ENCODE measurements at regions not wholly inside any gene's neighbourhood (a gene's known extent, or its start where the extent isn't known, plus 50 kb on each side); places are given as distances from the start of the nearest gene placed in this dataset.

DNA sequence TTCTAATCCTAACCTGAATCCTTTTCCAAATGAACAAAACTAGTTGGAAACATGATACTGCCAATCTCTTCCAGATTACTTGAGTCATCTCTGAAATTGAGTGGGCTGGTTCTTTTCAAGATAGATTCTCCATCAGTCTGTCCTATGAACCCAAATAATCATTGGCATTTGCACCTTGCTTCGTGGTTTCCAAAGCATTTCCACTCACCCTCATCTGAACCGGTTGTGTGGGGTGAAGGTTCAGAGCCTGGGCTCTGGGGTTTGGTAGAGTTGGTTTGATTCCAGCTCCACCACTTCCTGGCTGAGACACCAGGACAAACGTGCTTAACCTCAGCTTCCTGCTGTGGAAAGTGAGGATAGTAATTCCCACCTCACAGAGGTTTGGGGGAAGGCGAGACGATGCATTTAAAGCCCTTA lies 206.4 kb upstream of the E2F8 start:
- ATAC-seq (ENCODE audit: insufficient read depth, low FRiP score) = no peak
- H3K27ac ChIP-seq (ENCODE audit: low read depth in 1 of 2, low read length in 1 of 2) = no peak overlapping the region
- H3K9ac ChIP-seq (ENCODE audit: insufficient read depth in 1 of 2, low read length in 2 of 2) = no peak overlapping the region
- peaks cover 0 to 25% (median 21%) of the 10 kb centered on the region in 3 donors for H3K27me3 ChIP-seq (ENCODE audit: control insufficient read depth in 3 of 3, insufficient read depth in 3 of 3, low read length in 2 of 3)
- H3K4me3 ChIP-seq = no peak overlapping the region
- no peaks in the 10 kb centered on the region for H3K36me3 ChIP-seq (ENCODE audit: control insufficient read depth in 4 of 4, insufficient read depth in 4 of 4, low read length in 4 of 4)
- TF ChIP-seq CTCF (IDR thresholded peaks at IDR 0.05; ENCODE audit: control extremely low read depth, extremely low read depth) = no peak
- DNase-seq = no peak
- no peaks in the 10 kb centered on the region for H3K9me3 ChIP-seq (ENCODE audit: control insufficient read depth in 4 of 4, insufficient read depth in 3 of 4, low read length in 3 of 4)
- peaks cover 0 to 23% (median 6%) of the 10 kb centered on the region in 5 donors for H3K4me1 ChIP-seq (ENCODE audit: control insufficient read depth in 5 of 5, insufficient read depth in 5 of 5, low read length in 5 of 5)
- WGBS, 2 donors = 20 to 46% methylated on average over 5 of the region's 5 CpGs

DNA sequence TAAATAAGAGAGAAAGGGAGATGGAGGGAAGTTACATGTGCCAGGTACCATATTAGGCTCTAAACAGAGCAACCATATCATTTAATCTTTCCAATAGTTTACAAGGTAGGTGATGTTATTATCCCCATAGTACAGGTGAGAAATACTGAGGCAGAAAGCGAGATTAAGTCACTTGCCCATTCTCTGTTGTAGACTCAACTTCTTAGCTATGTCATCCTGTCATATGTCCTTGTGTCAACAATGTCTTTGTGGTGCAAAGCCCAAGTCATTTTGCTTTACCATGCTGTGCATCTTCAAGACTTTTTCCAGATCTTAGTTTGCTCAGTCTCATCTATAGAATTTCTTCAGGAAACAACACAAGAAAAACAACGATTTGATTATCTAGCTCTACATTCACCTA lies 205.0 kb upstream of the E2F8 start:
- no peak overlapping the region for H3K4me3 ChIP-seq
- no peak overlapping the region for H3K27ac ChIP-seq (ENCODE audit: low read depth in 1 of 2, low read length in 1 of 2)
- DNase-seq (no peak), ATAC-seq (ENCODE audit: insufficient read depth, low FRiP score) (no peak)
- TF ChIP-seq CTCF (IDR thresholded peaks at IDR 0.05; ENCODE audit: control extremely low read depth, extremely low read depth) = no peak
- H3K36me3 ChIP-seq (ENCODE audit: control insufficient read depth in 4 of 4, insufficient read depth in 4 of 4, low read length in 4 of 4) = no peaks in the 10 kb centered on the region
- peaks cover 5 to 36% (median 10%) of the 10 kb centered on the region in 5 donors for H3K4me1 ChIP-seq (ENCODE audit: control insufficient read depth in 5 of 5, insufficient read depth in 5 of 5, low read length in 5 of 5)
- H3K9me3 ChIP-seq (ENCODE audit: control insufficient read depth in 4 of 4, insufficient read depth in 3 of 4, low read length in 3 of 4) = no peaks in the 10 kb centered on the region
- H3K9ac ChIP-seq (ENCODE audit: insufficient read depth in 1 of 2, low read length in 2 of 2) = no peak overlapping the region
- 46% methylated on average over 2 of the region's 2 CpGs for WGBS, 2 donors
- peaks cover 0 to 15% (median 13%) of the 10 kb centered on the region in 3 donors for H3K27me3 ChIP-seq (ENCODE audit: control insufficient read depth in 3 of 3, insufficient read depth in 3 of 3, low read length in 2 of 3)

GRCh38 chr11:19444231-19444630 lies 203.5 kb upstream of the E2F8 start:
- no peak overlapping the region for H3K4me3 ChIP-seq
- DNase-seq = no peak
- no peak for TF ChIP-seq CTCF (IDR thresholded peaks at IDR 0.05; ENCODE audit: control extremely low read depth, extremely low read depth)
- 84 to 88% methylated on average over 2 of the region's 2 CpGs for WGBS, 2 donors
- H3K27ac ChIP-seq (ENCODE audit: low read depth in 1 of 2, low read length in 1 of 2) = no peak overlapping the region
- H3K9ac ChIP-seq (ENCODE audit: insufficient read depth in 1 of 2, low read length in 2 of 2) = no peak overlapping the region
- ATAC-seq (ENCODE audit: insufficient read depth, low FRiP score) = no peak
- no peaks in the 10 kb centered on the region for H3K9me3 ChIP-seq (ENCODE audit: control insufficient read depth in 4 of 4, insufficient read depth in 3 of 4, low read length in 3 of 4)
- peaks cover 0 to 17% (median 14%) of the 10 kb centered on the region in 3 donors for H3K27me3 ChIP-seq (ENCODE audit: control insufficient read depth in 3 of 3, insufficient read depth in 3 of 3, low read length in 2 of 3)
- no peaks in the 10 kb centered on the region for H3K36me3 ChIP-seq (ENCODE audit: control insufficient read depth in 4 of 4, insufficient read depth in 4 of 4, low read length in 4 of 4)
- peaks cover 5 to 26% (median 10%) of the 10 kb centered on the region in 5 donors for H3K4me1 ChIP-seq (ENCODE audit: control insufficient read depth in 5 of 5, insufficient read depth in 5 of 5, low read length in 5 of 5)

DNA sequence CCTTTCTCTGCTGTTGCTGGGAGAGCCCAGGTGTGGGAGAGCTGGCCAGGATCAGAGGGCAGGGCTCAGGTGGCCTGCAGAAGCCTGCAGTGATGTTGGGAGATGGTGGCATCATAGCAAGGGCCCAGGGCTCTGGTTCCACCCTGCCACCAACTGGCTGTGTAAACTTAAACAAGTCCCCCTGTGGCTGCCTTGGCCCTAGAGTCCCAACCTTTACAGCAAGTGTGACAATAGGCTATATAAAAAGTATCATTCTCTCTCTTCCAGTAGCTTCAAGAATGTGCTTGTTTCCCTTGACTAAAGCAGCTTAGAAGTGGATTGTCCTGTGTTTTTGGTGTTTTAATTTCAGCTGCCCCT lies 201.8 kb upstream of the E2F8 start:
- peak; percentile 7 for ATAC-seq (ENCODE audit: insufficient read depth, low FRiP score)
- no peak overlapping the region for H3K4me3 ChIP-seq

More for the DNA sequence above, 201.8 kb upstream of the E2F8 start:
- Histone ChIP-seq H3K27me3 (ENCODE audit: control insufficient read depth in 3 of 3, insufficient read depth in 3 of 3, low read length in 2 of 3) (peaks cover 0 to 30% (median 22%) of the 10 kb centered on the region in 3 donors), H3K9ac (ENCODE audit: insufficient read depth in 1 of 2, low read length in 2 of 2) (no peak overlapping the region), H3K36me3 (ENCODE audit: control insufficient read depth in 4 of 4, insufficient read depth in 4 of 4, low read length in 4 of 4) (no peaks in the 10 kb centered on the region), H3K9me3 (ENCODE audit: control insufficient read depth in 4 of 4, insufficient read depth in 3 of 4, low read length in 3 of 4) (no peaks in the 10 kb centered on the region), H3K27ac (ENCODE audit: low read depth in 1 of 2, low read length in 1 of 2) (no peak overlapping the region), H3K4me1 (ENCODE audit: control insufficient read depth in 5 of 5, insufficient read depth in 5 of 5, low read length in 5 of 5) (peaks cover 2 to 20% (median 10%) of the 10 kb centered on the region in 5 donors)
- TF ChIP-seq CTCF (IDR thresholded peaks at IDR 0.05; ENCODE audit: control extremely low read depth, extremely low read depth) = no peak
- DNase-seq = no peak

Measured in lung (tissue), 11 donors.